HG02571 (cell line): ENCODE measurements at regions not wholly inside any gene's neighbourhood (a gene's known extent, or its start where the extent isn't known, plus 50 kb on each side); places are given as distances from the start of the nearest gene placed in this dataset.

Experiments
- ATAC-seq: cut with Tn5 transposase; IDR thresholded peaks from one replicate; pipeline ENCODE4 v1.9.1; 2021; ENCODE audit warnings: mild to moderate bottlenecking, moderate library complexity; ENCODE audit not compliant: unreplicated experiment

- ATAC-seq, result no peak
Observed at GRCh38 chr6:48057601-48058000, 53.4 kb downstream of the PTCHD4 start.

- no peak for ATAC-seq
Observed at GRCh38 chr6:48048451-48049146, 62.4 kb downstream of the PTCHD4 start.

GRCh38 chr6:48041894-48042293 is 69.1 kb downstream of the PTCHD4 start:
- no peak for ATAC-seq

GRCh38 chr6:48037946-48038345 is 73.1 kb downstream of the PTCHD4 start:
- ATAC-seq, result no peak

- no peak for ATAC-seq
Observed at GRCh38 chr6:48036316-48036715, 74.7 kb downstream of the PTCHD4 start.

GRCh38 chr6:48032151-48032550 is 78.8 kb downstream of the PTCHD4 start:
- ATAC-seq, result no peak

GRCh38 chr6:48031711-48032110 is 79.3 kb downstream of the PTCHD4 start:
- no peak for ATAC-seq

GRCh38 chr6:48027704-48028435 is 83.1 kb downstream of the PTCHD4 start:
- ATAC-seq, result no peak

GRCh38 chr6:48024956-48025355 is 86.0 kb downstream of the PTCHD4 start:
- ATAC-seq, result no peak

GRCh38 chr6:48021904-48022303 is 89.1 kb downstream of the PTCHD4 start:
- no peak for ATAC-seq

GRCh38 chr6:48016020-48016755 is 94.8 kb downstream of the PTCHD4 start:
- ATAC-seq, result no peak

- ATAC-seq, result no peak
Observed at GRCh38 chr6:47992809-47993208, 118.2 kb downstream of the PTCHD4 start.

GRCh38 chr6:47983491-47983890 is 127.5 kb downstream of the PTCHD4 start:
- ATAC-seq, result no peak

GRCh38 chr6:47977314-47977713 is 133.7 kb downstream of the PTCHD4 start:
- ATAC-seq, result no peak

GRCh38 chr6:47974106-47974505 is 136.9 kb downstream of the PTCHD4 start:
- no peak for ATAC-seq

- no peak for ATAC-seq
Observed at GRCh38 chr6:47970826-47971225, 140.2 kb downstream of the PTCHD4 start.

GRCh38 chr6:47967843-47968242 is 143.2 kb downstream of the PTCHD4 start:
- peak; percentile 62 for ATAC-seq

- ATAC-seq, result no peak
Observed at GRCh38 chr6:47964969-47965368, 146.0 kb downstream of the PTCHD4 start.

- ATAC-seq, result no peak
Observed at GRCh38 chr6:47952640-47953039, 158.4 kb downstream of the PTCHD4 start.

GRCh38 chr6:47944846-47945245 is 163.0 kb downstream of the OPN5 start:
- no peak for ATAC-seq

- ATAC-seq, result no peak
Observed at GRCh38 chr6:47938405-47938804, 156.6 kb downstream of the OPN5 start.

- ATAC-seq, result no peak
Observed at GRCh38 chr6:47936820-47937219, 155.0 kb downstream of the OPN5 start.
